ENCODE measurements at regions not wholly inside any gene's neighbourhood (a gene's known extent, or its start where the extent isn't known, plus 50 kb on each side); places are given as distances from the start of the nearest gene placed in this dataset.

GRCh38 chr6:147621263-147621662 is 112.8 kb downstream of the SAMD5 start:
- DNase-seq (no peak), ATAC-seq (no peak)
- intact Hi-C loops (cut with micrococcal nuclease): no loop called here

GRCh38 chr6:147621961-147622360 is 113.5 kb downstream of the SAMD5 start:
- ATAC-seq: no peak
- no peak for DNase-seq

GRCh38 chr6:147624946-147625515 is 116.5 kb downstream of the SAMD5 start:
- intact Hi-C loops (cut with micrococcal nuclease): no loop called here
- DNase-seq (no peak), ATAC-seq (no peak)

More at GRCh38 chr6:147621961-147622360, 113.5 kb downstream of the SAMD5 start:
- intact Hi-C loops (cut with micrococcal nuclease): no loop called here

- intact Hi-C loops (cut with micrococcal nuclease): no loop called here
- ATAC-seq: no peak
- no peak for DNase-seq
These were observed 117.5 kb downstream of the SAMD5 start for GRCh38 chr6:147625946-147626345.

GRCh38 chr6:147627411-147627810 is 118.9 kb downstream of the SAMD5 start:
- ATAC-seq (no peak), DNase-seq (no peak)
- intact Hi-C loops (cut with micrococcal nuclease): no loop called here

GRCh38 chr6:147633191-147633590 is 124.7 kb downstream of the SAMD5 start:
- ATAC-seq (no peak), DNase-seq (no peak)
- intact Hi-C loops (cut with micrococcal nuclease): no loop called here

GRCh38 chr6:147637620-147638195 is 129.2 kb downstream of the SAMD5 start:
- DNase-seq: no peak
- intact Hi-C loops (cut with micrococcal nuclease): no loop called here
- ATAC-seq: no peak

GRCh38 chr6:147639279-147639678 is 130.8 kb downstream of the SAMD5 start:
- ATAC-seq (no peak), DNase-seq (no peak)
- intact Hi-C loops (cut with micrococcal nuclease): no loop called here

- no peak for ATAC-seq
- no peak for DNase-seq
- intact Hi-C loops (cut with micrococcal nuclease): no loop called here
These were observed 132.1 kb downstream of the SAMD5 start for GRCh38 chr6:147640606-147641005.

- no peak for ATAC-seq
- intact Hi-C loops (cut with micrococcal nuclease): no loop called here
- no peak for DNase-seq
These were observed 133.0 kb downstream of the SAMD5 start for GRCh38 chr6:147641511-147641910.

- DNase-seq (no peak), ATAC-seq (no peak)
- intact Hi-C loops (cut with micrococcal nuclease): no loop called here
These were observed 134.0 kb downstream of the SAMD5 start for GRCh38 chr6:147642458-147642857.

- intact Hi-C loops (cut with micrococcal nuclease): no loop called here
- no peak for ATAC-seq
- DNase-seq: no peak
These were observed 135.1 kb downstream of the SAMD5 start for GRCh38 chr6:147643341-147644200.

GRCh38 chr6:147648916-147649315 is 140.4 kb downstream of the SAMD5 start:
- DNase-seq (no peak), ATAC-seq (no peak)
- intact Hi-C loops (cut with micrococcal nuclease): no loop called here

GRCh38 chr6:147651249-147652063 is 143.0 kb downstream of the SAMD5 start:
- DNase-seq (peak; percentile 52), ATAC-seq (peak; percentile 93)
- intact Hi-C loops (cut with micrococcal nuclease): loop anchor here (2.0 kb wide), 1 partner anchor 145 kb away; no protein-coding TSS in a partner anchor

- ATAC-seq (no peak), DNase-seq (no peak)
- intact Hi-C loops (cut with micrococcal nuclease): no loop called here
These were observed 145.1 kb downstream of the SAMD5 start for GRCh38 chr6:147653631-147654030.

GRCh38 chr6:147654103-147654845 is 145.8 kb downstream of the SAMD5 start:
- ATAC-seq (no peak), DNase-seq (no peak)
- intact Hi-C loops (cut with micrococcal nuclease): no loop called here

- ATAC-seq: no peak
- intact Hi-C loops (cut with micrococcal nuclease): no loop called here
These were observed 152.1 kb downstream of the SAMD5 start for GRCh38 chr6:147660334-147661311.

GRCh38 chr6:147662646-147663045 is 154.2 kb downstream of the SAMD5 start:
- ATAC-seq: no peak

More at GRCh38 chr6:147660334-147661311, 152.1 kb downstream of the SAMD5 start:
- DNase-seq: no peak

More at GRCh38 chr6:147662646-147663045, 154.2 kb downstream of the SAMD5 start:
- DNase-seq: no peak
- intact Hi-C loops (cut with micrococcal nuclease): no loop called here

Measured in left ventricle myocardium superior (tissue), 1 donor.